Esophagus (tissue), 2 donors: ENCODE measurements at regions not wholly inside any gene's neighbourhood (a gene's known extent, or its start where the extent isn't known, plus 50 kb on each side); places are given as distances from the start of the nearest gene placed in this dataset.

ENCODE experiments used
- H3K27ac ChIP-seq, 2 donors: one replicate each; pipeline ENCODE4 v1.5.1; 2013; ENCODE audit warnings: low read depth in 2 of 2, mild to moderate bottlenecking in 2 of 2, inconsistent platforms in 1 of 2, low read length in 1 of 2, moderate library complexity in 1 of 2
- H3K27me3 ChIP-seq, 2 donors: one replicate each; pipeline ENCODE4 v1.6.1; 2013; ENCODE audit warnings: low read length in 2 of 2, control low read depth in 1 of 2, mild to moderate bottlenecking in 1 of 2; ENCODE audit not compliant: insufficient read depth in 2 of 2, control insufficient read depth in 1 of 2
- H3K36me3 ChIP-seq, 2 donors: one replicate each; pipeline ENCODE4 v1.6.1; 2013; ENCODE audit warnings: low read length in 1 of 2; ENCODE audit not compliant: control insufficient read depth in 2 of 2, insufficient read depth in 2 of 2
- H3K4me1 ChIP-seq, 2 donors: one replicate each; pipeline ENCODE4 v1.6.1; 2013; ENCODE audit warnings: low read length in 1 of 2; ENCODE audit not compliant: control insufficient read depth in 2 of 2, insufficient read depth in 2 of 2
- H3K4me3 ChIP-seq, 2 donors: one replicate each; pipeline ENCODE4 v1.5.1; 2013; ENCODE audit warnings: low read length in 2 of 2, mild to moderate bottlenecking in 2 of 2, low read depth in 1 of 2, moderate library complexity in 1 of 2
- H3K9me3 ChIP-seq, 2 donors: one replicate each; pipeline ENCODE4 v1.6.1; 2013; ENCODE audit warnings: mild to moderate bottlenecking in 2 of 2, low read depth in 1 of 2, low read length in 1 of 2, moderate library complexity in 1 of 2; ENCODE audit not compliant: control insufficient read depth in 2 of 2, insufficient read depth in 1 of 2
- WGBS, 2 donors: extraction: QIAGEN DNeasy Blood & Tissue Kit; methylation state at CpG; one replicate each; pipeline ENCODE4 v1.1.7; 2013; 5-methylcytosine and 5-hydroxymethylcytosine counted together
- donor health status: healthy with polysubstance abuse.
- donor health status: Bipolar disorder and iron deficiency.

GRCh38 chr11:15493066-15493465 is 378.3 kb downstream of the INSC start:
- 71 to 73% methylated on average over 2 of the region's 2 CpGs for WGBS, 2 donors
- peaks cover 0 to 2% of the 10 kb centered on the region in 2 donors for H3K4me1 ChIP-seq
- H3K27ac ChIP-seq = no peak overlapping the region
- no peaks in the 10 kb centered on the region for H3K9me3 ChIP-seq
- no peaks in the 10 kb centered on the region for H3K36me3 ChIP-seq
- H3K4me3 ChIP-seq = no peak overlapping the region
- H3K27me3 ChIP-seq = no peaks in the 10 kb centered on the region

- 34 to 42% methylated on average over 1 of the region's 1 CpG for WGBS, 2 donors
- no peaks in the 10 kb centered on the region for H3K27me3 ChIP-seq
- peaks cover 0 to 2% of the 10 kb centered on the region in 2 donors for H3K4me1 ChIP-seq
- H3K9me3 ChIP-seq = no peaks in the 10 kb centered on the region
- no peaks in the 10 kb centered on the region for H3K36me3 ChIP-seq
- peak overlapping the region; percentile 67 to 73 for H3K27ac ChIP-seq
- H3K4me3 ChIP-seq = no peak overlapping the region
Observed at GRCh38 chr11:15493921-15494620, 379.3 kb downstream of the INSC start.

GRCh38 chr11:15494740-15495139 is 380.0 kb downstream of the INSC start:
- no peaks in the 10 kb centered on the region for H3K36me3 ChIP-seq
- no peak overlapping the region for H3K27ac ChIP-seq
- H3K27me3 ChIP-seq = no peaks in the 10 kb centered on the region
- no peak overlapping the region for H3K4me3 ChIP-seq
- peaks cover 0 to 2% of the 10 kb centered on the region in 2 donors for H3K4me1 ChIP-seq
- H3K9me3 ChIP-seq = no peaks in the 10 kb centered on the region
- 77 to 86% methylated on average over 1 of the region's 1 CpG for WGBS, 2 donors

- Histone ChIP-seq H3K9me3 (no peaks in the 10 kb centered on the region), H3K27me3 (no peaks in the 10 kb centered on the region), H3K36me3 (no peaks in the 10 kb centered on the region), H3K4me1 (peaks cover 0 to 2% of the 10 kb centered on the region in 2 donors), H3K27ac (no peak overlapping the region), H3K4me3 (no peak overlapping the region)
- WGBS, 2 donors = 76 to 90% methylated on average over 3 of the region's 3 CpGs
Observed at GRCh38 chr11:15495462-15495861, 380.7 kb downstream of the INSC start.

GRCh38 chr11:15497366-15497765 is 382.6 kb downstream of the INSC start:
- no peak overlapping the region for H3K4me3 ChIP-seq
- H3K27me3 ChIP-seq = no peaks in the 10 kb centered on the region
- no peak overlapping the region for H3K27ac ChIP-seq
- WGBS, 2 donors = 43 to 56% methylated on average over 5 of the region's 5 CpGs
- H3K9me3 ChIP-seq = no peaks in the 10 kb centered on the region
- H3K36me3 ChIP-seq = no peaks in the 10 kb centered on the region
- H3K4me1 ChIP-seq = peaks cover 0 to 2% of the 10 kb centered on the region in 2 donors

- Histone ChIP-seq H3K27ac (no peak overlapping the region), H3K9me3 (no peaks in the 10 kb centered on the region), H3K4me1 (peaks cover 0 to 2% of the 10 kb centered on the region in 2 donors), H3K4me3 (no peak overlapping the region), H3K36me3 (no peaks in the 10 kb centered on the region), H3K27me3 (no peaks in the 10 kb centered on the region)
- 79% methylated on average over 3 of the region's 3 CpGs for WGBS, 2 donors
Observed at GRCh38 chr11:15499674-15500073, 385.0 kb downstream of the INSC start.

GRCh38 chr11:15500643-15501042 is 385.9 kb downstream of the INSC start:
- Histone ChIP-seq H3K36me3 (no peaks in the 10 kb centered on the region), H3K27ac (no peak overlapping the region), H3K27me3 (no peaks in the 10 kb centered on the region), H3K4me3 (no peak overlapping the region), H3K9me3 (no peaks in the 10 kb centered on the region), H3K4me1 (no peaks in the 10 kb centered on the region)
- 77 to 85% methylated on average over 4 of the region's 4 CpGs for WGBS, 2 donors

GRCh38 chr11:15501566-15501965 is 386.8 kb downstream of the INSC start:
- no peaks in the 10 kb centered on the region for H3K4me1 ChIP-seq
- H3K27me3 ChIP-seq = no peaks in the 10 kb centered on the region
- 69 to 81% methylated on average over 7 of the region's 7 CpGs for WGBS, 2 donors
- no peaks in the 10 kb centered on the region for H3K36me3 ChIP-seq
- no peak overlapping the region for H3K4me3 ChIP-seq
- H3K9me3 ChIP-seq = no peaks in the 10 kb centered on the region
- H3K27ac ChIP-seq = no peak overlapping the region

- no peaks in the 10 kb centered on the region for H3K4me1 ChIP-seq
- 96 to 98% methylated on average over 1 of the region's 1 CpG for WGBS, 2 donors
- no peak overlapping the region for H3K4me3 ChIP-seq
- H3K9me3 ChIP-seq = no peaks in the 10 kb centered on the region
- no peak overlapping the region for H3K27ac ChIP-seq
- H3K27me3 ChIP-seq = no peaks in the 10 kb centered on the region
- no peaks in the 10 kb centered on the region for H3K36me3 ChIP-seq
Observed at GRCh38 chr11:15505155-15505554, 390.4 kb downstream of the INSC start.

- no peaks in the 10 kb centered on the region for H3K27me3 ChIP-seq
- H3K36me3 ChIP-seq = no peaks in the 10 kb centered on the region
- no peak overlapping the region for H3K27ac ChIP-seq
- no peaks in the 10 kb centered on the region for H3K4me1 ChIP-seq
- 39 to 43% methylated on average over 6 of the region's 6 CpGs for WGBS, 2 donors
- H3K4me3 ChIP-seq = no peak overlapping the region
- no peaks in the 10 kb centered on the region for H3K9me3 ChIP-seq
Observed at GRCh38 chr11:15507592-15507991, 392.9 kb downstream of the INSC start.
